ENCODE measurements at regions not wholly inside any gene's neighbourhood (a gene's known extent, or its start where the extent isn't known, plus 50 kb on each side); places are given as distances from the start of the nearest gene placed in this dataset.
"Not testable (repeated sequence)": the region's sequence is repeated elsewhere in the genome, so short reads cannot be mapped to it uniquely, and the experiment has no call there.

- no peak for DNase-seq (ENCODE audit: low read depth in 2 of 2)
Measured at GRCh38 chr13:78540058-78540457, 63.3 kb downstream of the POU4F1 start.

- DNase-seq (ENCODE audit: low read depth in 2 of 2), result not testable (repeated sequence)
Measured at GRCh38 chr13:78526044-78526443, 77.3 kb downstream of the POU4F1 start.

- DNase-seq (ENCODE audit: low read depth in 2 of 2), result no peak
Measured at GRCh38 chr13:78524936-78525335, 78.4 kb downstream of the POU4F1 start.

GRCh38 chr13:78521091-78521490 is 82.3 kb downstream of the POU4F1 start:
- DNase-seq (ENCODE audit: low read depth in 2 of 2), result no peak

- no peak for DNase-seq (ENCODE audit: low read depth in 2 of 2)
Measured at GRCh38 chr13:78520425-78520824, 82.9 kb downstream of the POU4F1 start.

GRCh38 chr13:78518482-78518881 is 84.9 kb downstream of the POU4F1 start:
- not testable (repeated sequence) for DNase-seq (ENCODE audit: low read depth in 2 of 2)

- no peak for DNase-seq (ENCODE audit: low read depth in 2 of 2)
Measured at GRCh38 chr13:78499802-78500201, 103.5 kb downstream of the POU4F1 start.

- DNase-seq (ENCODE audit: low read depth in 2 of 2), result no peak
Measured at GRCh38 chr13:78497702-78498355, 105.5 kb downstream of the POU4F1 start.

- no peak for DNase-seq (ENCODE audit: low read depth in 2 of 2)
Measured at GRCh38 chr13:78491978-78492377, 111.4 kb downstream of the POU4F1 start.

- not testable (repeated sequence) for DNase-seq (ENCODE audit: low read depth in 2 of 2)
Measured at GRCh38 chr13:78490225-78490624, 113.1 kb downstream of the POU4F1 start.

- DNase-seq (ENCODE audit: low read depth in 2 of 2), result no peak
Measured at GRCh38 chr13:78487707-78488106, 115.6 kb downstream of the POU4F1 start.

GRCh38 chr13:78485803-78486202 is 117.5 kb downstream of the POU4F1 start:
- DNase-seq (ENCODE audit: low read depth in 2 of 2), result no peak

- DNase-seq (ENCODE audit: low read depth in 2 of 2), result no peak
Measured at GRCh38 chr13:78478183-78478582, 125.2 kb downstream of the POU4F1 start.

GRCh38 chr13:78476910-78477309 is 126.4 kb downstream of the POU4F1 start:
- DNase-seq (ENCODE audit: low read depth in 2 of 2), result no peak

GRCh38 chr13:78468621-78469020 is 134.7 kb downstream of the POU4F1 start:
- DNase-seq (ENCODE audit: low read depth in 2 of 2), result no peak

- no peak for DNase-seq (ENCODE audit: low read depth in 2 of 2)
Measured at GRCh38 chr13:78465250-78465649, 138.1 kb downstream of the POU4F1 start.

- no peak for DNase-seq (ENCODE audit: low read depth in 2 of 2)
Measured at GRCh38 chr13:78460176-78460575, 143.2 kb downstream of the POU4F1 start.

- DNase-seq (ENCODE audit: low read depth in 2 of 2), result no peak
Measured at GRCh38 chr13:78443839-78444238, 159.5 kb downstream of the POU4F1 start.

GRCh38 chr13:78437781-78438180 is 165.6 kb downstream of the POU4F1 start:
- DNase-seq (ENCODE audit: low read depth in 2 of 2), result no peak

GRCh38 chr13:78436311-78436710 is 167.0 kb downstream of the POU4F1 start:
- no peak for DNase-seq (ENCODE audit: low read depth in 2 of 2)

GRCh38 chr13:78431328-78431727 is 172.0 kb downstream of the POU4F1 start:
- DNase-seq (ENCODE audit: low read depth in 2 of 2), result no peak

GRCh38 chr13:78430811-78431210 is 172.5 kb downstream of the POU4F1 start:
- no peak for DNase-seq (ENCODE audit: low read depth in 2 of 2)

GRCh38 chr13:78430166-78430791 is 173.1 kb downstream of the POU4F1 start:
- DNase-seq (ENCODE audit: low read depth in 2 of 2), result no peak

- DNase-seq (ENCODE audit: low read depth in 2 of 2), result no peak
Measured at GRCh38 chr13:78428646-78429045, 174.7 kb downstream of the POU4F1 start.

Measured in stimulated activated CD4-positive, alpha-beta T cell treated with anti-CD3 and anti-CD28 coated beads, Interleukin-4, amount 100 ng/mL, for 48 hours (primary cell).